ENCODE measurements at regions not wholly inside any gene's neighbourhood (a gene's known extent, or its start where the extent isn't known, plus 50 kb on each side); places are given as distances from the start of the nearest gene placed in this dataset.

DNA sequence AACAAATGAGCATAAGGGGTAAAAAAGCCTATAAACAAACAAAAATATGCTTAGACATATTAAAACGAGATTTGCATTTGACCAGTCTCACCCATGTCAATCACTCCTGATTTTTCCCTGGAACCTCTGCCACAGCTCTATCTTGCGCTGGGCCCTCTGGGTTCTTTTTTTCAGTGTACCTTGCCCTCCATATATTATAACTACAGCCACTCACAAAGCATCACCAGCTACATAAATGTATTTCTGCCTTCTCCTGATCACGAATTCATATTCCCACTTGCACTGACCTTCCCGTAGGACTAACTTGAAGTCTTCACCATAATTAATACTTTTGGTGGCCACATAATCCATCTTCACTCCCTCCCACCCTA, 395.6 kb upstream of the ROBO2 start:
- TF ChIP-seq, protein P1, sequence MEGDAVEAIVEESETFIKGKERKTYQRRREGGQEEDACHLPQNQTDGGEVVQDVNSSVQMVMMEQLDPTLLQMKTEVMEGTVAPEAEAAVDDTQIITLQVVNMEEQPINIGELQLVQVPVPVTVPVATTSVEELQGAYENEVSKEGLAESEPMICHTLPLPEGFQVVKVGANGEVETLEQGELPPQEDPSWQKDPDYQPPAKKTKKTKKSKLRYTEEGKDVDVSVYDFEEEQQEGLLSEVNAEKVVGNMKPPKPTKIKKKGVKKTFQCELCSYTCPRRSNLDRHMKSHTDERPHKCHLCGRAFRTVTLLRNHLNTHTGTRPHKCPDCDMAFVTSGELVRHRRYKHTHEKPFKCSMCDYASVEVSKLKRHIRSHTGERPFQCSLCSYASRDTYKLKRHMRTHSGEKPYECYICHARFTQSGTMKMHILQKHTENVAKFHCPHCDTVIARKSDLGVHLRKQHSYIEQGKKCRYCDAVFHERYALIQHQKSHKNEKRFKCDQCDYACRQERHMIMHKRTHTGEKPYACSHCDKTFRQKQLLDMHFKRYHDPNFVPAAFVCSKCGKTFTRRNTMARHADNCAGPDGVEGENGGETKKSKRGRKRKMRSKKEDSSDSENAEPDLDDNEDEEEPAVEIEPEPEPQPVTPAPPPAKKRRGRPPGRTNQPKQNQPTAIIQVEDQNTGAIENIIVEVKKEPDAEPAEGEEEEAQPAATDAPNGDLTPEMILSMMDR (IDR thresholded peaks at IDR 0.05), result no peak
- TF ChIP-seq EZH2 (IDR thresholded peaks at IDR 0.05), result no peak
